SK-N-MC (cell line): ENCODE measurements at regions not wholly inside any gene's neighbourhood (a gene's known extent, or its start where the extent isn't known, plus 50 kb on each side); places are given as distances from the start of the nearest gene placed in this dataset.

Source experiments
- EZH2 ChIP-seq: fragments of 200-600 bp; sonication (generic); IDR thresholded peaks from one replicate; pipeline ENCODE4 v1.6.1; 2017; ENCODE audit warnings: antibody characterized with exemption
- FOXP2 ChIP-seq: optimal IDR thresholded peaks from 2 replicates; pipeline ENCODE3; 2011; ENCODE audit warnings: mild to moderate bottlenecking, moderate library complexity; ENCODE audit not compliant: insufficient read depth; ENCODE audit errors: extremely low read length, control extremely low read depth
- POLR2AphosphoS5 ChIP-seq: IDR thresholded peaks from 2 replicates; pipeline ENCODE4 v1.6.1; 2012; ENCODE audit warnings: mild to moderate bottlenecking, low read depth, low read length, borderline replicate concordance

DNA sequence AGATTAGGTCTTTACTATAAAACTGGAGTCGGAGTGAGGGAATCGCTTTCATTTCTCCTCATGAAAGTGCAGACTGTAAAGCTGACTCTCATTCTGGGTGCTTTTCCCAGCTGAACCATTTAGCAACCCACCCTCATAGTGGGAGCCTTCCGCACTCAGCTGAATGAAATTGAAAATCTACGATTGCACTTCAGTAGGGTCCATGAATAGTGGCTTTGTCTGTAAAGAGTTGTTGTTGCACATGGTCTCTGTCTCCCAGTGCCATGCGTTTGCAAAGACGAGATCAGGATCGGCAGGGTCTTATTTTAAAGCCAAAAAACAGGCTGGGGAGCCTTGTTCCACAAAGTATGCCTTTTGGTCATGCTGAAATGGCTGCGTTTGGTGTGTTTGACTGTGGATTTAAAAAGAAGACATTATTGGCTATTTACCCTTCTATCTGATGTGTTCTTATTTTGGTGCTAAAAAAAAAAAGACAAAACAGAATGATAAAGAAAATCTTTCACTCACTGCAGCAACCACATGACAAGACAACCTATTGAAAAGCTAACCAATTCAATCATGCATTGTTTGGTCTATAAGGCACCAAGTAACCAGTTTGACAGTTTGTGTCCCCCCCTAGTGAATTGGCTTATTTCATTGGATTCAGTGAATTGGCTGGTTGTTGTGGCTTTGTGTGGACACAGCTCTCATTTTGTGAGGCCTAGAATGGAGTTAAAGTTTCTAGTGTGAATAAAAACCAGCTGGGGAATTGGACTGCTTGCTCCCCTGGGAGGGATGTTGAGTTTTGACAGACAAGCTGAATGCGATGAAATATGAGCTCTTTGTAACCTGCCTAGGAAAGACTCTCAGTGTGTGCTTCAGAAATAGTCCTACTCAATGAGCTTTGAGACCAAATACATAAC, 65.6 kb downstream of the ARHGAP35 start:
- TF ChIP-seq POLR2AphosphoS5: no peak
- no peak for TF ChIP-seq EZH2
- TF ChIP-seq FOXP2: no peak
